Lower leg skin (tissue), 4 donors: ENCODE measurements at regions not wholly inside any gene's neighbourhood (a gene's known extent, or its start where the extent isn't known, plus 50 kb on each side); places are given as distances from the start of the nearest gene placed in this dataset.

Source experiments
- DNase-seq, 2 donors: peaks; one replicate each; pipeline ENCODE4 v3.0.0-alpha.2; 2019; ENCODE audit warnings: low spot score in 2 of 2
- H3K4me3 ChIP-seq: fragments of 200-600 bp; sonication (generic); 2 replicates; pipeline ENCODE4 v1.5.1; 2017; ENCODE audit warnings: mild to moderate bottlenecking, low read depth; ENCODE audit not compliant: poor library complexity, severe bottlenecking
- CTCF ChIP-seq, 3 donors: fragments of 450-650 bp; IDR thresholded peaks; one replicate each; pipeline ENCODE4 v1.5.1; 2016; ENCODE audit warnings: antibody characterized with exemption in 3 of 3, mild to moderate bottlenecking in 3 of 3, moderate library complexity in 2 of 3
- POLR2A ChIP-seq, 2 donors: fragments of 450-650 bp; IDR thresholded peaks; one replicate each; pipeline ENCODE4 v1.6.1; 2016 to 2017; ENCODE audit warnings: antibody characterized with exemption in 2 of 2, mild to moderate bottlenecking in 1 of 2, moderate library complexity in 1 of 2
- WGBS, 2 donors: methylation state at CpG; one replicate each; pipeline ENCODE4 v1.1.5; 2018; 5-methylcytosine and 5-hydroxymethylcytosine counted together
- intact Hi-C: fragments of 100-400 bp; cut with DNase I; formaldehyde crosslinking; loops from one replicate; pipeline ENCODE4 v1.15.0; 2023; ENCODE audit warnings: low total_unique reads

- DNase-seq = no peak
- intact Hi-C loops = loop anchor here (5.0 kb wide), 1 partner anchor 292 kb away; no protein-coding TSS in a partner anchor
- 58 to 71% methylated on average over 15 of the region's 15 CpGs for WGBS, 2 donors
- H3K4me3 ChIP-seq = no peak overlapping the region
- TF ChIP-seq POLR2A (IDR thresholded peaks at IDR 0.05) = no peak
- TF ChIP-seq CTCF (IDR thresholded peaks at IDR 0.05) = no peak
Measured at GRCh38 chr10:3485057-3485686, 299.8 kb downstream of the KLF6 start.

GRCh38 chr10:3484306-3485056, 300.5 kb downstream of the KLF6 start:
- 50 to 52% methylated on average over 18 of the region's 18 CpGs for WGBS, 2 donors
- DNase-seq = no peak
- TF ChIP-seq CTCF (IDR thresholded peaks at IDR 0.05) (no peak), POLR2A (IDR thresholded peaks at IDR 0.05) (no peak)
- intact Hi-C loops = loop anchor here (5.0 kb wide), 1 partner anchor 293 kb away; no protein-coding TSS in a partner anchor
- H3K4me3 ChIP-seq = no peak overlapping the region

- intact Hi-C loops = no loop called here
- WGBS, 2 donors = 8 to 12% methylated on average over 17 of the region's 17 CpGs
- peak; percentile 87 to 91 for DNase-seq
- no peak overlapping the region for H3K4me3 ChIP-seq
- TF ChIP-seq CTCF (IDR thresholded peaks at IDR 0.05) = no peak
- TF ChIP-seq POLR2A (IDR thresholded peaks at IDR 0.05) = no peak
Measured at GRCh38 chr10:3482200-3482993, 302.6 kb downstream of the KLF6 start.

- TF ChIP-seq POLR2A (IDR thresholded peaks at IDR 0.05) (no peak), CTCF (IDR thresholded peaks at IDR 0.05) (no peak)
- intact Hi-C loops = no loop called here
- H3K4me3 ChIP-seq = no peak overlapping the region
- WGBS, 2 donors = 96 to 98% methylated on average over 8 of the region's 8 CpGs
- DNase-seq = no peak
Measured at GRCh38 chr10:3481496-3481895, 303.5 kb downstream of the KLF6 start.

- no peak for TF ChIP-seq CTCF (IDR thresholded peaks at IDR 0.05)
- TF ChIP-seq POLR2A (IDR thresholded peaks at IDR 0.05) = no peak
- no peak for DNase-seq
- intact Hi-C loops = no loop called here
- no peak overlapping the region for H3K4me3 ChIP-seq
Measured at GRCh38 chr10:3480990-3481315, 304.1 kb downstream of the KLF6 start.
